ENCODE measurements at regions not wholly inside any gene's neighbourhood (a gene's known extent, or its start where the extent isn't known, plus 50 kb on each side); places are given as distances from the start of the nearest gene placed in this dataset.

GRCh38 chr13:106819413-106820180 is 251.7 kb upstream of the ARGLU1 start:
- no peak for DNase-seq (ENCODE audit: low read depth, low spot score)

- no peak for DNase-seq (ENCODE audit: low read depth, low spot score)
Observed at GRCh38 chr13:106818971-106819370, 251.0 kb upstream of the ARGLU1 start.

- DNase-seq (ENCODE audit: low read depth, low spot score), result no peak
Observed at GRCh38 chr13:106815545-106815944, 247.6 kb upstream of the ARGLU1 start.

- DNase-seq (ENCODE audit: low read depth, low spot score), result no peak
Observed at GRCh38 chr13:106814463-106814862, 246.5 kb upstream of the ARGLU1 start.

- DNase-seq (ENCODE audit: low read depth, low spot score), result no peak
Observed at GRCh38 chr13:106810069-106810468, 242.1 kb upstream of the ARGLU1 start.

- DNase-seq (ENCODE audit: low read depth, low spot score), result no peak
Observed at GRCh38 chr13:106804991-106805390, 237.1 kb upstream of the ARGLU1 start.

- no peak for DNase-seq (ENCODE audit: low read depth, low spot score)
Observed at GRCh38 chr13:106802917-106803316, 235.0 kb upstream of the ARGLU1 start.

- DNase-seq (ENCODE audit: low read depth, low spot score), result no peak
Observed at GRCh38 chr13:106799781-106800335, 231.9 kb upstream of the ARGLU1 start.

- no peak for DNase-seq (ENCODE audit: low read depth, low spot score)
Observed at GRCh38 chr13:106797081-106797640, 229.2 kb upstream of the ARGLU1 start.

GRCh38 chr13:106796280-106797047 is 228.5 kb upstream of the ARGLU1 start:
- peak; percentile 16 for DNase-seq (ENCODE audit: low read depth, low spot score)

GRCh38 chr13:106795847-106796246 is 227.9 kb upstream of the ARGLU1 start:
- DNase-seq (ENCODE audit: low read depth, low spot score), result no peak

- no peak for DNase-seq (ENCODE audit: low read depth, low spot score)
Observed at GRCh38 chr13:106794117-106794516, 226.2 kb upstream of the ARGLU1 start.

- no peak for DNase-seq (ENCODE audit: low read depth, low spot score)
Observed at GRCh38 chr13:106789911-106790310, 222.0 kb upstream of the ARGLU1 start.

GRCh38 chr13:106786006-106786563 is 218.1 kb upstream of the ARGLU1 start:
- no peak for DNase-seq (ENCODE audit: low read depth, low spot score)

GRCh38 chr13:106774621-106775020 is 206.7 kb upstream of the ARGLU1 start:
- DNase-seq (ENCODE audit: low read depth, low spot score), result no peak

GRCh38 chr13:106772006-106772601 is 204.2 kb upstream of the ARGLU1 start:
- no peak for DNase-seq (ENCODE audit: low read depth, low spot score)

GRCh38 chr13:106768991-106769390 is 201.1 kb upstream of the ARGLU1 start:
- DNase-seq (ENCODE audit: low read depth, low spot score), result no peak

GRCh38 chr13:106762708-106763107 is 194.8 kb upstream of the ARGLU1 start:
- DNase-seq (ENCODE audit: low read depth, low spot score), result peak; percentile 46

- DNase-seq (ENCODE audit: low read depth, low spot score), result no peak
Observed at GRCh38 chr13:106756446-106756845, 188.5 kb upstream of the ARGLU1 start.

- peak; percentile 18 for DNase-seq (ENCODE audit: low read depth, low spot score)
Observed at GRCh38 chr13:106755542-106755941, 187.6 kb upstream of the ARGLU1 start.

GRCh38 chr13:106753251-106753650 is 185.3 kb upstream of the ARGLU1 start:
- DNase-seq (ENCODE audit: low read depth, low spot score), result no peak
